NCI-H2107 (cell line): ENCODE measurements at regions not wholly inside any gene's neighbourhood (a gene's known extent, or its start where the extent isn't known, plus 50 kb on each side); places are given as distances from the start of the nearest gene placed in this dataset.

Source experiments
- DNase-seq: peaks from one replicate; lab custom pipeline; 2025; lab: John Stamatoyannopoulos, UW

DNA sequence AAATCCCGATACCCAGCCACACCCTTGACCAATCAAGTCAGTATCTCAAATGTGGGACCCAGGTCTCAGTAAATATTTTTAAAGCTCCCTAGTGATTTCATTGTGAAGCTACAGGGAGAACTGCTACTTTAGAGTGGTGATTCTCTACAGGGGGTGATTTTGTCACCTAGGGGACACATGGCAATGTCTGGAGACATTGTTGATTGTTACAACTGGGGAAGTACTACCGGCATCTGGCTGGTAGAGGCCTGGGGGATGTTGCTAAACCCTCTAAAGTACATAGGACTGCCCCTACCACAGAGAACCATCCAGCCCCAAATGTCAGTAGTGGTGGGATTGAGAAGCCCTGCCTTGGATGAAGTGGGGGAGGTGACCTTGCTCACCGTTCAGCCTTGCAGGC, 152.9 kb downstream of the RPS24 start:
- no peak for DNase-seq

- no peak for DNase-seq
Measured at GRCh38 chr10:78187371-78187770, 153.7 kb downstream of the RPS24 start.

- no peak for DNase-seq
Measured at GRCh38 chr10:78188446-78188845, 154.8 kb downstream of the RPS24 start.

DNA sequence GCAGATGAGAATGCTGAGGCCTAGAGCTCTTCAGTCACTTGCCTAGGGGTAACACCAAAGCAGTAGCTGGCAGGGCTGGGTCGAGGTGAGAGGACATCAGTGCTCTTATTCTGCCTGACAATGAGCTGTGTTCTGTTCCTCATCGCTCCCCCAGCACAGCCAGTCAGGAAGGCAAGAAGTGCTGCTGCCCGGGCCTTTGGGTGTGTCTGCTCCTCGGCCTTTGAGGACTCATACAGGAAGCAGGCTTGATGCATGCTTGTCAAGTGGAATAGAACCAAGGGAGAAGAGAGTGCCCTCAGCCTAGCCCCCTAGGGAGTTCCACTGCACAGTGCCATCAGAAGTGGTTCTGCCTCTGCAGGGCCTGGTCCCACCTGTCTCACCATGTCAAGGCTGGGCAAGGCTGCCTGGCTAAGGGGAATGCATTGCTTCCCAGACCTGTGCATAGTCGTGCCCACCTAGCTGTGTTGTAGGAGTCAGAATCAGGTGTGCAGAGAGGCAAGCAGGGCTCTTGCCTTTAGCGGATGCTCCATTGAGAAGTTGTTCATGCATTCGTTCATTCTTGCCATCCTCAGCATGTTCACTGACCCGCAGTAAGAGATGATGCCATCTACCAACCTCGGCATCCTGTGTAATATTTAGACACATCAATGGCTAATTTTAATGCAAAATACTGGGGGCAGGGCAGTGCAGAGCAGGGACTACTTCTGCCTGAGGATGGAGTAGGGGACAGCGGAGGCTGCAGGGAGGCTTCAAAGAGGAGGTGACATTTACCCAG, 156.6 kb downstream of the RPS24 start:
- DNase-seq: no peak

DNA sequence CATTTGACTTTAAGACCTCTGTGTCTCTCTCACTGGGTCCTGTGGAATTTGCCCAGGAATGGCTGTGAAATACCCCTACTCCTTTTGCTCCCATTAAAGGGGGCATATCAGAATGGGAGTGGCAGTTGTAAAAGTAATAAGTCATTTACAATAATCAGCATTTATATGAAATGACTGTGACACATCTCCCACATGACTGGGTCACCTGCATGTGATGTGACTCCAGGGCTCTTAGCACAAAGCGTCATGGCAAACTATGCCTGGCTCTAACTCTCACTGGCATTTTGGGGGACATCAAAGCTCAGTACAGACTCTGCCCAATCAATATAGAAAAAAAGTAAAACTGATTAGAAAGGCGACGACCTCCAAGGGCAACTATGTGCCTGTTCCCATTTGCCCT, 157.6 kb downstream of the RPS24 start:
- DNase-seq: no peak

DNA sequence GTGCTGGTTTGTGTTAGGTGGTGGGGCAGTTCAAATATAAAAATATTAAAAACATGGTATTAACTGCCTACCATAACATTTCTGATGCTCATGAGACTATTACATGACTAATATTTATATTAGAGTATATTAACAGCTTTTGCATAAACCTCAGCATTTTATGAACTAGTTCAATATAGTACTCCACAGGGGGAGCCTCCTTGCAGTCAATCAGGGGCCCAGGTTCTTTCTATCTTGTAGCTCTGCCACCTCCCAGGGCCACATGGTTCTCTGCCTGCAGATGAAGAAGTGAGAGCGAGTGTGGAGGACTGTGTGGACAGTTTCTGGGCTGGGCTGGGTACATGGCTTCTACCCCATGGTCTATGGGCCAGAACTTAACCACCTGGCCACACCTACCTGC, 159.5 kb downstream of the RPS24 start:
- DNase-seq: no peak

DNA sequence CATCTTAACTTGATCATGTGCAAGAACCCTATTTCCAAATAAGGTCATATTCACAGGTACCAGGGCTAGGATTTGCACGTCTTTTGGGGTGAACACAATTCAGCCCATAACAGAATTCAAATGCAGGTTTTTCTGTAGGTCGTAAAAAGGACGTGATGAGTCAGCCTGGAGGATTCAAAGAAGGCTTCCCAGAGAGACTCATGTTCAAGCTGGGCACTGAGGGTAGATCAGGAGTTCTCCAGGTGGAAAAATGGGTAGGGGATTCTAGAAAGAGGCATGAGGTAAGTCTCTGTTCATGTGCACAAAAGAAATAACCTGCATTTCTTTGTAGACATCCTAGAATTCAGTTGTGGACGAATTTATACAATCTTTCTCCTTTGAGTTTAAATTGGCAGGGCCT, 160.4 kb downstream of the RPS24 start:
- no peak for DNase-seq

GRCh38 chr10:78194539-78195402, 161.1 kb downstream of the RPS24 start:
- DNase-seq: no peak

GRCh38 chr10:78196396-78196795, 162.7 kb downstream of the RPS24 start:
- DNase-seq: no peak

GRCh38 chr10:78196964-78197363, 163.3 kb downstream of the RPS24 start:
- no peak for DNase-seq

- DNase-seq: no peak
Measured at GRCh38 chr10:78197628-78198272, 164.1 kb downstream of the RPS24 start.

DNA sequence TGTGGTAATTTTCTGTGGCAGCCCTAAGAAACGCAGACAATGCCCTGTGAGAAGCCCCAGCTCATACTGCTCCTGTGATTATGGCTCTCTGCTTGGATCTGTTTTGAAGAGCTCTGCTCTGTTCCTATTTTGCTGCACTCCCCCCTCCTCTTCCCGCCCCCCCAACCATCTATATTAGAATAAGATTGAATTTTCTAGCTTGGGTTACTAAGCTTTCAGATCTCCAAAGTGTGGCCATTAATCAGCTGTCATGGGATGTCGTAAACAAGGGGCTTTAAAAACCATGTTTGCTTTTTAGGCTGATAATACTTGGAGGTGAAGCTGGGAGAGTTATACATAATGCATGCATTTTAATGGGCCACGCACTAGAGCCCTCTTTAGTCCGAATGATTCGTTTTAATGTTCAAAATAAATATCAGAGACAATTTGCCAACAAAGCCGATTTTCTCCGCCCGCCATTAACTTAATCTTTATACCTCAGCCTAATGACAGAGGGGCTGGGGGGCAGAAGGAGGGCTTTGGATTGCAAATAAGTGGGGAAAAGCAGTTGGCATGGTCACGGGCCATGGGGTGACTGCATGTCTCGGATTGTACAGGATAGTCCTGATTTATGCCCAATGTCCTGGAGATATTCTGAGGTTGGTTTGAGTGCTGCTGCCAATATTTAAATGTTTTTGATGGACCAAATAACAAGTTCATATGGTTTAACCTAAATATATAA, 165.5 kb downstream of the RPS24 start:
- no peak for DNase-seq

DNA sequence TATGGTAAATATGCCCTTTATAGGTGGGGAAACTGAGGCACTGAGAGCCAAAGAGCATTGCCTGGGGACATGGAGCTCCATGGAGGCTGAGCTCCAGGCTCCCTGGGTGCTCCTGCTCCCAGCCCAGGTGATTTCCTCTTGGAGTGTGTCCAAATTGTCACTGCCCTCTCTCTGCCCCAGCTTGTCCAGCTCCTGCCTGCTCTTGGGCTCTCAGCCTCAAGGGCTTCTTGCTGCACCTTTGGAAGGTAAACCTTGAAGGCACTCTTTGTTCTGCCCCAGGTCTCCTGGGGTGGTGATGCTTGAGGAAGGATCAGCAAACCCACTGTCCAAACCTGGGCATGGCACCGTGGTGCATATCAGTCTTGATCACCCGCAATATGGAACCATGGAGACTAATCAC, 166.1 kb downstream of the RPS24 start:
- no peak for DNase-seq

DNA sequence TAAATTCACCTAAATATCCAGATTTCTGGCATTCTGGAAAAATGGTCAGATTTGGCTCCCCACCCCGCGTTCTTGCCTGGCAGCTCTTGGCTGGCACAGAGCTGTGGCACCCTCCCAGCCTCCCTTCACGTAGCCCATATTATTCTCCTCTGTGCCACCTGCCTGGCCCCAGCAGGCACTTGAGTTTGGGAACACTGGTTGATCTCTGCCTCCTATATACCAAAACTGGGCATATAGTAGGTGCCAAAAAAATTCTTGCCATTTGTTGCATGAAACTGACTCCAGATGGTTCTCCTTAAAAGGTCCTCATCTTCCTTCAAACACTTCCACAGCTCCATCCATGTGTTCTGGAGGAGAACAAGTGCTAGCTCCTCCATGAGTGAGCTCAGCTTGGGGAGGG, 167.0 kb downstream of the RPS24 start:
- DNase-seq: no peak

DNA sequence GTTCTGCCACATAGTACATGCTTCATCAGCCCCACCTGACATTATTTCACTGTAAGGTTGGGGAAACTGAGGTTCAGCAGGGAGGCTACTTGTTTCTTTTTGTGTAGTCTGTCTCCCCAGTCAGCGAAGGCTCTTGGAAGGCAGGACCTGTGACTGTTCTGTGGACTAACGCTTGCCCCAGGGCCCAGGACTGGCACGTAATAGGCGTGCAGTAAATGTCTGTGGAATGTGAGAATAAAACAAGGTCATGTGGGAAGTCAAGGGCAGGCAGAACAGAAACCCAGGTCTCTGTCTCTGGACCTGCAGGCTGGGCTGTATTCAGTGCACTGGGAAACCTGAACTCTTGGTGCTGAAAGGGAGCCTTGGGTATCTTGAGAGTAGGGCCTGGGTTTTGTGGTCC, 168.7 kb downstream of the RPS24 start:
- DNase-seq: no peak

- DNase-seq: peak; percentile 55
Measured at GRCh38 chr10:78203915-78204818, 170.5 kb downstream of the RPS24 start.

- no peak for DNase-seq
Measured at GRCh38 chr10:78205457-78206016, 171.9 kb downstream of the RPS24 start.

DNA sequence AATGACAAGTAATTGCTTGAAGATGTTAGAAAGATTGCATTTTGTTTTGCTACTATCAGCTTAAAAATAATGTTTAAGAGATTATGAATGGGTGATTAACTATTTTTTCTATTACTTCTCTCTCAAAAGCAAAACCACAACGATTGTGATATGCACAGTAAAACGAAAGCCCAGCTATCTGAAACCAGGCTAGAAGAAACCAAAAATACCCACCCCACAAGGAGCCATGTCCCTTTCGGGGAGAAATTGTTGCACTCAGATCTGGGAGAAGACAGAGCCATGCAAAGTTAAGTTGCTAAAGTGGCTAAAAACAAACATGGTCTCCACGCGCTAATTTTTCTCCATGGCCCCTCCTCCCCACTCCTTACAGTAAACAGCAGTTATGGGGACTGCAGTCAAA, 173.6 kb downstream of the RPS24 start:
- DNase-seq: no peak

GRCh38 chr10:78207776-78208175, 174.1 kb downstream of the RPS24 start:
- DNase-seq: no peak

- no peak for DNase-seq
Measured at GRCh38 chr10:78209970-78210369, 176.3 kb downstream of the RPS24 start.

- no peak for DNase-seq
Measured at GRCh38 chr10:78210548-78210947, 176.9 kb downstream of the RPS24 start.
